ENCODE measurements at regions not wholly inside any gene's neighbourhood (a gene's known extent, or its start where the extent isn't known, plus 50 kb on each side); places are given as distances from the start of the nearest gene placed in this dataset.

DNA sequence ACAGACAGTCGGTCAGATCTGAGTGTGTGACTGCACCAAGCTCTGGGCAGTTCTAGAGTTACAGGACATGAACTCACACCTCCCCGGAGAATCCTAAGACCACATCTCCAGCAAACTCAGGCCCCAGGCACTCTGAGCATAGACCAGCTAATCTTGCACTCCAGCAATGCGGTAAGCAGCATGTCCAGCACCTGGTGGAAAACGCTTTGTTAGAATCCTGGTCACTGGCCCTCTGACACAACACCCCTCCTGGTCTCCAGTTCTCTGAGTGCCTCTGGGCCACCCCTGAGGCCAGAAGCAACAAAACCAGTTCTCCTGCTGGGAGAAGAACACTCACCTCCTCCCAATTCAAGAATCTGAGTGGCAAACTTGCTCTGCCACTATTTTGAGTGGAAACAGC, 82.7 kb upstream of the TMEM45B start:
- ChIA-PET CTCF (no interaction called here), RAD21 (ENCODE audit: unreplicated experiment) (no interaction called here), SMC1A (ENCODE audit: uncharacterized antibody, unreplicated experiment) (no interaction called here), POLR2A (no interaction called here)
- Histone ChIP-seq H3K27me3 (replicated peaks in 1 of 2; ENCODE audit: control insufficient read depth in 2 of 2, insufficient read depth in 2 of 2, low read length in 1 of 2) (no peaks in the 10 kb centered on the region; a peak in 1 of 4 replicates), H3K9me3 (replicated peaks; ENCODE audit: control insufficient read depth, insufficient read depth, low read length) (no peaks in the 10 kb centered on the region), H2AFZ (ENCODE audit: control insufficient read depth, low read depth, low read length) (no peak overlapping the region), H3K79me2 (ENCODE audit: control insufficient read depth, insufficient read depth, low read length) (no peaks in the 10 kb centered on the region), H3K36me3 (ENCODE audit: control insufficient read depth in 2 of 2, insufficient read depth in 2 of 2, low read length in 1 of 2) (no peaks in the 10 kb centered on the region), H4K20me1 (ENCODE audit: control insufficient read depth, insufficient read depth) (no peaks in the 10 kb centered on the region), H3K27ac (ENCODE audit: control insufficient read depth, insufficient read depth) (no peak overlapping the region), H3K4me3 (no peak overlapping the region), H3K9ac (ENCODE audit: control insufficient read depth, insufficient read depth, low read length) (no peak overlapping the region), H3K4me2 (ENCODE audit: control insufficient read depth, insufficient read depth) (no peak overlapping the region), H3K4me1 (ENCODE audit: control insufficient read depth, insufficient read depth, low read length) (no peaks in the 10 kb centered on the region)
- DNase-seq (ENCODE audit: low read depth, low spot score) (no peak), FAIRE-seq (no peak), ATAC-seq (no peak)
- intact Hi-C loops (cut with micrococcal nuclease; ENCODE audit: unreplicated experiment) (no loop called here), in situ Hi-C loops (cut with MboI) (no loop called here)
- 30% methylated on average over 4 of the region's 4 CpGs for WGBS (ENCODE audit: insufficient coverage, insufficient replicate concordance, low lambda C conversion rate, missing lambda C conversion rate)
- BruUV-seq (replicated peaks): no TSS peak
- TF ChIP-seq, protein P1, sequence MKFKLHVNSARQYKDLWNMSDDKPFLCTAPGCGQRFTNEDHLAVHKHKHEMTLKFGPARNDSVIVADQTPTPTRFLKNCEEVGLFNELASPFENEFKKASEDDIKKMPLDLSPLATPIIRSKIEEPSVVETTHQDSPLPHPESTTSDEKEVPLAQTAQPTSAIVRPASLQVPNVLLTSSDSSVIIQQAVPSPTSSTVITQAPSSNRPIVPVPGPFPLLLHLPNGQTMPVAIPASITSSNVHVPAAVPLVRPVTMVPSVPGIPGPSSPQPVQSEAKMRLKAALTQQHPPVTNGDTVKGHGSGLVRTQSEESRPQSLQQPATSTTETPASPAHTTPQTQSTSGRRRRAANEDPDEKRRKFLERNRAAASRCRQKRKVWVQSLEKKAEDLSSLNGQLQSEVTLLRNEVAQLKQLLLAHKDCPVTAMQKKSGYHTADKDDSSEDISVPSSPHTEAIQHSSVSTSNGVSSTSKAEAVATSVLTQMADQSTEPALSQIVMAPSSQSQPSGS (IDR thresholded peaks at IDR 0.05; ENCODE audit: low read length): no peak
- TF ChIP-seq ZNF274 (IDR thresholded peaks at IDR 0.05; ENCODE audit: insufficient read depth, insufficient read length) (no peak), ASH2L (IDR thresholded peaks at IDR 0.05; ENCODE audit: borderline replicate concordance, low read depth) (no peak), CBFB (IDR thresholded peaks at IDR 0.05; ENCODE audit: low read depth) (no peak), GABPA (IDR thresholded peaks at IDR 0.05; ENCODE audit: low read depth) (no peak), TARDBP (IDR thresholded peaks at IDR 0.05; ENCODE audit: borderline replicate concordance) (no peak), NRF1 (conservative IDR thresholded peaks at IDR 0.05; ENCODE audit: low read depth, low read length) (no peak), ZNF217 (IDR thresholded peaks at IDR 0.05) (no peak), TAF1 (IDR thresholded peaks at IDR 0.05; ENCODE audit: borderline replicate concordance, low read depth, low read length) (no peak), SIN3A (IDR thresholded peaks at IDR 0.05; ENCODE audit: low read depth, low read length) (no peak), SPI1 (IDR thresholded peaks at IDR 0.05; ENCODE audit: borderline replicate concordance, insufficient read depth, low read depth, low read length) (no peak)
- TF ChIP-seq, protein P2, sequence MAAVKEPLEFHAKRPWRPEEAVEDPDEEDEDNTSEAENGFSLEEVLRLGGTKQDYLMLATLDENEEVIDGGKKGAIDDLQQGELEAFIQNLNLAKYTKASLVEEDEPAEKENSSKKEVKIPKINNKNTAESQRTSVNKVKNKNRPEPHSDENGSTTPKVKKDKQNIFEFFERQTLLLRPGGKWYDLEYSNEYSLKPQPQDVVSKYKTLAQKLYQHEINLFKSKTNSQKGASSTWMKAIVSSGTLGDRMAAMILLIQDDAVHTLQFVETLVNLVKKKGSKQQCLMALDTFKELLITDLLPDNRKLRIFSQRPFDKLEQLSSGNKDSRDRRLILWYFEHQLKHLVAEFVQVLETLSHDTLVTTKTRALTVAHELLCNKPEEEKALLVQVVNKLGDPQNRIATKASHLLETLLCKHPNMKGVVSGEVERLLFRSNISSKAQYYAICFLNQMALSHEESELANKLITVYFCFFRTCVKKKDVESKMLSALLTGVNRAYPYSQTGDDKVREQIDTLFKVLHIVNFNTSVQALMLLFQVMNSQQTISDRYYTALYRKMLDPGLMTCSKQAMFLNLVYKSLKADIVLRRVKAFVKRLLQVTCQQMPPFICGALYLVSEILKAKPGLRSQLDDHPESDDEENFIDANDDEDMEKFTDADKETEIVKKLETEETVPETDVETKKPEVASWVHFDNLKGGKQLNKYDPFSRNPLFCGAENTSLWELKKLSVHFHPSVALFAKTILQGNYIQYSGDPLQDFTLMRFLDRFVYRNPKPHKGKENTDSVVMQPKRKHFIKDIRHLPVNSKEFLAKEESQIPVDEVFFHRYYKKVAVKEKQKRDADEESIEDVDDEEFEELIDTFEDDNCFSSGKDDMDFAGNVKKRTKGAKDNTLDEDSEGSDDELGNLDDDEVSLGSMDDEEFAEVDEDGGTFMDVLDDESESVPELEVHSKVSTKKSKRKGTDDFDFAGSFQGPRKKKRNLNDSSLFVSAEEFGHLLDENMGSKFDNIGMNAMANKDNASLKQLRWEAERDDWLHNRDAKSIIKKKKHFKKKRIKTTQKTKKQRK (IDR thresholded peaks at IDR 0.05; ENCODE audit: low read depth, low read length): no peak
- TF ChIP-seq, protein P3, sequence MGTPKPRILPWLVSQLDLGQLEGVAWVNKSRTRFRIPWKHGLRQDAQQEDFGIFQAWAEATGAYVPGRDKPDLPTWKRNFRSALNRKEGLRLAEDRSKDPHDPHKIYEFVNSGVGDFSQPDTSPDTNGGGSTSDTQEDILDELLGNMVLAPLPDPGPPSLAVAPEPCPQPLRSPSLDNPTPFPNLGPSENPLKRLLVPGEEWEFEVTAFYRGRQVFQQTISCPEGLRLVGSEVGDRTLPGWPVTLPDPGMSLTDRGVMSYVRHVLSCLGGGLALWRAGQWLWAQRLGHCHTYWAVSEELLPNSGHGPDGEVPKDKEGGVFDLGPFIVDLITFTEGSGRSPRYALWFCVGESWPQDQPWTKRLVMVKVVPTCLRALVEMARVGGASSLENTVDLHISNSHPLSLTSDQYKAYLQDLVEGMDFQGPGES (IDR thresholded peaks at IDR 0.05): no peak
